Testis (tissue), 2 donors: ENCODE measurements at regions not wholly inside any gene's neighbourhood (a gene's known extent, or its start where the extent isn't known, plus 50 kb on each side); places are given as distances from the start of the nearest gene placed in this dataset.
A peak's percentile ranks its signal among the peaks of the same experiment; 100 is the strongest.

ENCODE experiments used
- DNase-seq: peaks from one replicate; pipeline ENCODE4 v3.0.0-alpha.2; 2019
- H3K27ac ChIP-seq, 2 donors: fragments of 200-600 bp; sonication (generic); one replicate each; pipeline ENCODE4 v1.5.1; 2019
- H3K27me3 ChIP-seq: fragments of 200-600 bp; sonication (generic); one replicate; pipeline ENCODE4 v1.5.1; 2019
- H3K36me3 ChIP-seq: fragments of 200-600 bp; sonication (generic); one replicate; pipeline ENCODE4 v1.5.1; 2017; ENCODE audit warnings: low read depth; ENCODE audit errors: missing control alignments
- H3K4me1 ChIP-seq: fragments of 200-600 bp; sonication (generic); one replicate; pipeline ENCODE4 v1.5.1; 2019
- H3K4me3 ChIP-seq, 2 donors: fragments of 200-600 bp; sonication (generic); one replicate each; pipeline ENCODE4 v1.5.1; 2017 to 2019
- H3K9me3 ChIP-seq: fragments of 200-600 bp; sonication (generic); one replicate; pipeline ENCODE4 v1.5.1; 2017
- POLR2A ChIP-seq: fragments of 450-650 bp; IDR thresholded peaks from one replicate; pipeline ENCODE4 v1.6.1; 2017; ENCODE audit warnings: antibody characterized with exemption, mild to moderate bottlenecking, moderate library complexity
- WGBS, 2 donors: methylation state at CpG; one replicate each; pipeline ENCODE4 v1.1.5; 2018; 5-methylcytosine and 5-hydroxymethylcytosine counted together
- intact Hi-C: fragments of 100-400 bp; cut with DNase I; formaldehyde crosslinking; loops from one replicate; pipeline ENCODE4 v1.15.1; 2023; ENCODE audit warnings: low total_unique reads
- TF ChIP-seq, protein P1 (sequence below), 3 experiments: fragments of 450-650 bp in 2 of 3; fragments of 200-600 bp in 1 of 3; sonication (generic) in 1 of 3; IDR thresholded peaks; one replicate each; pipeline ENCODE4 v1.5.1; 2016 to 2019; ENCODE audit warnings: antibody characterized with exemption in 3 of 3, mild to moderate bottlenecking in 2 of 3, moderate library complexity in 1 of 3

- no peaks in the 10 kb centered on the region for H3K36me3 ChIP-seq
- H3K4me3 ChIP-seq = no peak overlapping the region
- intact Hi-C loops = no loop called here
- H3K27ac ChIP-seq = no peak overlapping the region
- no peak for DNase-seq
- H3K27me3 ChIP-seq = no peaks in the 10 kb centered on the region
- no peaks in the 10 kb centered on the region for H3K9me3 ChIP-seq
- TF ChIP-seq, protein P1, sequence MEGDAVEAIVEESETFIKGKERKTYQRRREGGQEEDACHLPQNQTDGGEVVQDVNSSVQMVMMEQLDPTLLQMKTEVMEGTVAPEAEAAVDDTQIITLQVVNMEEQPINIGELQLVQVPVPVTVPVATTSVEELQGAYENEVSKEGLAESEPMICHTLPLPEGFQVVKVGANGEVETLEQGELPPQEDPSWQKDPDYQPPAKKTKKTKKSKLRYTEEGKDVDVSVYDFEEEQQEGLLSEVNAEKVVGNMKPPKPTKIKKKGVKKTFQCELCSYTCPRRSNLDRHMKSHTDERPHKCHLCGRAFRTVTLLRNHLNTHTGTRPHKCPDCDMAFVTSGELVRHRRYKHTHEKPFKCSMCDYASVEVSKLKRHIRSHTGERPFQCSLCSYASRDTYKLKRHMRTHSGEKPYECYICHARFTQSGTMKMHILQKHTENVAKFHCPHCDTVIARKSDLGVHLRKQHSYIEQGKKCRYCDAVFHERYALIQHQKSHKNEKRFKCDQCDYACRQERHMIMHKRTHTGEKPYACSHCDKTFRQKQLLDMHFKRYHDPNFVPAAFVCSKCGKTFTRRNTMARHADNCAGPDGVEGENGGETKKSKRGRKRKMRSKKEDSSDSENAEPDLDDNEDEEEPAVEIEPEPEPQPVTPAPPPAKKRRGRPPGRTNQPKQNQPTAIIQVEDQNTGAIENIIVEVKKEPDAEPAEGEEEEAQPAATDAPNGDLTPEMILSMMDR (IDR thresholded peaks at IDR 0.05) = no peak
- TF ChIP-seq POLR2A = no peak
- H3K4me1 ChIP-seq = no peaks in the 10 kb centered on the region
- WGBS, 2 donors = 91 to 97% methylated on average over 2 of the region's 2 CpGs
Observed at GRCh38 chr6:22067671-22068070, 229.2 kb downstream of the PRL start.

- TF ChIP-seq, protein P1 (IDR thresholded peaks at IDR 0.05) = no peak
- DNase-seq = no peak
- no peaks in the 10 kb centered on the region for H3K9me3 ChIP-seq
- intact Hi-C loops = no loop called here
- no peak overlapping the region for H3K27ac ChIP-seq
- no peaks in the 10 kb centered on the region for H3K4me1 ChIP-seq
- no peaks in the 10 kb centered on the region for H3K27me3 ChIP-seq
- H3K4me3 ChIP-seq = no peak overlapping the region
- no peaks in the 10 kb centered on the region for H3K36me3 ChIP-seq
- WGBS, 2 donors = 86 to 94% methylated on average over 4 of the region's 4 CpGs
Observed at GRCh38 chr6:22068561-22069305, 228.1 kb downstream of the PRL start.

DNA sequence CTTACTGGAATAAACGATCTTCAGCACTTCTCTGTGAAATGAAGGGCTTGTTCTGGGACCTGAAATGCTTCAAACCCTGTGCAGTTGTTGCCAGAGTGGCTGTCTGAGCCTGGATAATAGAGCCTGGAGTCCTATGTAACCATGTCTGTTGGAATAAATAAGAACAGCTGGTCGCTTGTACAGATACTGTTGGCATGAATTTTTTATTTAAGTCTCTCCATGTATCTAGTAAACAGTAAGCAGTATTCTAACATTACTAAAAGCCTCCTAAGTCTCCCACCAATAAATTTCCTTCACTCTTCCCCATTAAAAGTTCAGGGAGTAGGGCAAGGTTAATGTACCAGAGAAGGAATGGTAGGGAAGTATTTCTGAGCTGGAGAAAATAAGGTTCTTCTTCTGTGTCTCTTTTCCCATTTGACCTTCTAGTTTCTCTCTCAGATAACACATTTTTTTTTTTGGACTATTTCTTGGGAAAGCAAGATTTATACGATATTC lies 227.5 kb downstream of the PRL start:
- no peak overlapping the region for H3K27ac ChIP-seq
- WGBS, 2 donors = 51 to 64% methylated on average over 3 of the region's 3 CpGs
- intact Hi-C loops = no loop called here
- H3K4me1 ChIP-seq = no peaks in the 10 kb centered on the region
- H3K27me3 ChIP-seq = no peaks in the 10 kb centered on the region
- no peaks in the 10 kb centered on the region for H3K9me3 ChIP-seq
- H3K36me3 ChIP-seq = no peaks in the 10 kb centered on the region
- TF ChIP-seq POLR2A = no peak
- TF ChIP-seq, protein P1 (IDR thresholded peaks at IDR 0.05) = no peak
- H3K4me3 ChIP-seq = no peak overlapping the region
- no peak for DNase-seq

DNA sequence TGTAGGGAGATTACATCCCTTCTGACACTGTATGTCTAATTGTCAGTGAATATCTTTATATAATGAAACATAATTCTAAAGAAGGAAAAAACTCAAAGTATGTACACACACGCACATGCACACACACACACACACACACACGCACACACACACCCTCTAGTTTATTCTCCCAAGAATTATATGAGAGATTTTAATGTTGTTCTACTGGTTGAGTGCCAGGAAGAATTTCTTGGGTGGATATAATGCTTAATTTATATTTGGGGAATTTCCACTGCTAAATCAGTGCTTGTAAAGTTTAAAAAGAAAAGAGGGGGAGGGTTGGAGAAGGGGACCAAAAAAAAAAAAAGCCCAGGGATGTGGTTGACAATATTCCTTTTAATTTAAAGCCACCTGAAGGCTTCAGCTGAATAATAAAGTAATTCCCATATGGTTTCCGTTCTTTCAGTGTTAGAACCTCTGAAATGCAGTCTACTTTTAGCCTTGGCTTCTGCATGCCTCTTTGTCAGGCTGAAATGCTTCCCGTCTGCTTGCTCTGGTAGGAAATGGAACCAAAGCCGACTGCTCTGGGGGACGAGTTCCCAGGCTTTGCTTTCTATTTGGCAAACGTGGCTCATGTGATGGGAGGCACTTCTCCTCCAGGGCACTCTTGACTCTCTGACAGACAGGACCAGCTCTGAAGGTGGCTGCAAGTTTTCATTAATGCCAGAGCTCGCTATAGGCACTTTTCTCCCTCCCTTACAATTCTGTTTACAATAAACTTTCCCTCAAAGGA lies 225.4 kb downstream of the PRL start:
- no peak overlapping the region for H3K4me3 ChIP-seq
- 46 to 54% methylated on average over 8 of the region's 8 CpGs for WGBS, 2 donors
- TF ChIP-seq, protein P1 (IDR thresholded peaks at IDR 0.05) = no peak
- TF ChIP-seq POLR2A = no peak

More for the DNA sequence above, 225.4 kb downstream of the PRL start:
- H3K27me3 ChIP-seq = no peaks in the 10 kb centered on the region
- DNase-seq = no peak
- H3K9me3 ChIP-seq = no peaks in the 10 kb centered on the region
- H3K4me1 ChIP-seq = no peaks in the 10 kb centered on the region
- intact Hi-C loops = no loop called here
- H3K27ac ChIP-seq = peak overlapping the region in 1 of 2 donors; percentile 37
- no peaks in the 10 kb centered on the region for H3K36me3 ChIP-seq
